HepG2 (cell line): ENCODE measurements at regions not wholly inside any gene's neighbourhood (a gene's known extent, or its start where the extent isn't known, plus 50 kb on each side); places are given as distances from the start of the nearest gene placed in this dataset.

Source experiments
- ERF ChIP-seq: IDR thresholded peaks from 2 replicates; pipeline ENCODE4 v1.6.1; 2018; ENCODE audit warnings: missing biosample characterization, missing genetic modification reagents
- GFI1 ChIP-seq: sonication (generic); formaldehyde crosslinking; IDR thresholded peaks from 2 replicates; pipeline ENCODE4 v1.5.0; 2020; ENCODE audit warnings: missing genetic modification reagents, mild to moderate bottlenecking, borderline replicate concordance
- HOXA9 ChIP-seq: sonication (generic); formaldehyde crosslinking; IDR thresholded peaks from 2 replicates; pipeline ENCODE4 v1.8.1; 2022; ENCODE audit warnings: missing genetic modification reagents, mild to moderate bottlenecking, moderate library complexity, borderline replicate concordance
- PRPF4 ChIP-seq: fragments of 200-400 bp; formaldehyde crosslinking; IDR thresholded peaks from 2 replicates; pipeline ENCODE4 v1.6.1; 2016; ENCODE audit warnings: low read length, low read depth; ENCODE audit not compliant: poor library complexity, severe bottlenecking
- SMAD9 ChIP-seq: sonication (generic); formaldehyde crosslinking; IDR thresholded peaks from 2 replicates; pipeline ENCODE4 v1.5.1; 2020; ENCODE audit warnings: mild to moderate bottlenecking, missing genetic modification reagents
- SNAPC4 ChIP-seq: sonication (generic); formaldehyde crosslinking; IDR thresholded peaks from 2 replicates; pipeline ENCODE4 v1.4.0; 2020; ENCODE audit warnings: mild to moderate bottlenecking, missing genetic modification reagents
- SOX5 ChIP-seq: IDR thresholded peaks from 2 replicates; pipeline ENCODE4 v1.6.1; 2016; ENCODE audit warnings: borderline replicate concordance
- SRSF9 ChIP-seq: fragments of 200-400 bp; formaldehyde crosslinking; IDR thresholded peaks from 2 replicates; pipeline ENCODE4 v1.6.1; 2018; ENCODE audit warnings: borderline replicate concordance, mild to moderate bottlenecking, low read depth, low read length; ENCODE audit not compliant: insufficient read depth, poor library complexity, severe bottlenecking
- STAG1 ChIP-seq: sonication (generic); formaldehyde crosslinking; IDR thresholded peaks from 2 replicates; pipeline ENCODE4 v1.4.0; 2020; ENCODE audit warnings: missing genetic modification reagents
- SYNCRIP ChIP-seq: fragments of 200-400 bp; formaldehyde crosslinking; IDR thresholded peaks from 2 replicates; pipeline ENCODE4 v1.6.1; 2018; ENCODE audit warnings: mild to moderate bottlenecking, low read depth, low read length; ENCODE audit not compliant: insufficient read depth
- TOE1 ChIP-seq: sonication (generic); formaldehyde crosslinking; IDR thresholded peaks from 2 replicates; pipeline ENCODE4 v1.4.0; 2020; ENCODE audit warnings: mild to moderate bottlenecking, missing genetic modification reagents
- ZFP91 ChIP-seq: sonication (generic); formaldehyde crosslinking; IDR thresholded peaks from 2 replicates; pipeline ENCODE4 v1.9.0; 2022; ENCODE audit warnings: missing genetic modification reagents, mild to moderate bottlenecking, borderline replicate concordance
- ZKSCAN1 ChIP-seq: fragments of 150-350 bp; IDR thresholded peaks from 2 replicates; pipeline ENCODE4 v1.6.1; 2014; ENCODE audit warnings: low read length
- ZKSCAN8 ChIP-seq: IDR thresholded peaks from 2 replicates; pipeline ENCODE4 v1.6.1; 2016; ENCODE audit warnings: borderline replicate concordance, missing genetic modification reagents, missing compliant biosample characterization
- ZNF343 ChIP-seq: sonication (generic); formaldehyde crosslinking; IDR thresholded peaks from 2 replicates; pipeline ENCODE4 v1.4.0; 2020; ENCODE audit warnings: mild to moderate bottlenecking, missing genetic modification reagents
- ZNF496 ChIP-seq: sonication (generic); formaldehyde crosslinking; IDR thresholded peaks from 2 replicates; pipeline ENCODE4 v1.8.1; 2023; ENCODE audit warnings: mild to moderate bottlenecking, moderate library complexity, missing genetic modification reagents; ENCODE audit not compliant: insufficient replicate concordance
- ZNF605 ChIP-seq: sonication (generic); formaldehyde crosslinking; IDR thresholded peaks from 2 replicates; pipeline ENCODE4 v1.8.0; 2022; ENCODE audit warnings: mild to moderate bottlenecking, missing genetic modification reagents
- ZNF800 ChIP-seq: sonication (generic); formaldehyde crosslinking; IDR thresholded peaks from 2 replicates; pipeline ENCODE4 v1.4.0; 2020; ENCODE audit warnings: missing genetic modification reagents
- ZNF839 ChIP-seq: sonication (generic); formaldehyde crosslinking; IDR thresholded peaks from 2 replicates; pipeline ENCODE4 v1.4.0; 2020; ENCODE audit warnings: missing genetic modification reagents, mild to moderate bottlenecking, borderline replicate concordance

GRCh38 chr17:72580321-72581127, 459.7 kb downstream of the SOX9 start (continued):
- TF ChIP-seq SMAD9 (CRISPR knock-in tag) (peak; percentile 93), GFI1 (peak; percentile 99), STAG1 (CRISPR knock-in tag) (no peak; the same call in 1 of the 2 replicates), SNAPC4 (CRISPR knock-in tag) (peak; percentile 31; the same call in 1 of the 2 replicates), ZKSCAN8 (peak; percentile 89; the same call in 1 of the 2 replicates), TOE1 (CRISPR knock-in tag) (no peak), SRSF9 (no peak), ZNF605 (CRISPR knock-in tag) (peak; percentile 64), ZNF839 (CRISPR knock-in tag) (no peak), PRPF4 (no peak), SYNCRIP (no peak), ERF (CRISPR knock-in tag) (peak; percentile 98), HOXA9 (CRISPR knock-in tag) (no peak), ZKSCAN1 (no peak; the same call in 1 of the 2 replicates), ZNF343 (CRISPR knock-in tag) (peak; percentile 75; the same call in 1 of the 2 replicates), ZFP91 (peak; percentile 51), ZNF496 (CRISPR knock-in tag) (no peak), SOX5 (CRISPR knock-in tag) (peak; percentile 100), ZNF800 (CRISPR knock-in tag) (peak; percentile 79; the same call in 1 of the 2 replicates)
